Chondrocyte (in vitro differentiated cells): ENCODE measurements at regions not wholly inside any gene's neighbourhood (a gene's known extent, or its start where the extent isn't known, plus 50 kb on each side); places are given as distances from the start of the nearest gene placed in this dataset.
A peak's percentile ranks its signal among the peaks of the same experiment; 100 is the strongest.

Source experiments
- DNase-seq: peaks from one replicate; pipeline ENCODE4 v3.0.0; 2021; ENCODE audit warnings: mixed read lengths, low spot score
- H3K27ac Mint-ChIP-seq: one replicate; pipeline ENCODE4 v1.8.0; 2021; ENCODE audit warnings: mild to moderate bottlenecking, moderate library complexity, mixed read lengths; ENCODE audit not compliant: unreplicated experiment
- H3K27me3 Mint-ChIP-seq: 2 replicates; pipeline ENCODE4 v1.8.0; 2021; ENCODE audit warnings: low read depth, mixed read lengths
- H3K36me3 Mint-ChIP-seq: 2 replicates; pipeline ENCODE4 v1.8.0; 2021; ENCODE audit warnings: low read depth, mixed read lengths
- H3K4me1 Mint-ChIP-seq: 2 replicates; pipeline ENCODE4 v1.8.0; 2021; ENCODE audit warnings: low read depth, mild to moderate bottlenecking, mixed read lengths
- H3K4me3 Mint-ChIP-seq: one replicate; pipeline ENCODE4 v1.8.0; 2021; ENCODE audit warnings: mild to moderate bottlenecking, moderate library complexity, mixed read lengths; ENCODE audit not compliant: unreplicated experiment
- H3K9me3 Mint-ChIP-seq: 2 replicates; pipeline ENCODE4 v1.8.0; 2021; ENCODE audit warnings: low read depth, mixed read lengths
- CTCF ChIP-seq: fragments of 200-600 bp; sonication (generic); IDR thresholded peaks from 2 replicates; pipeline ENCODE4 v1.5.0; 2021; ENCODE audit warnings: antibody characterized with exemption, mild to moderate bottlenecking, moderate library complexity

GRCh38 chr6:138648127-138648526 lies 125.4 kb upstream of the CCDC28A start:
- Mint-ChIP-seq H3K36me3 (no peaks in the 10 kb centered on the region), H3K4me3 (no peak overlapping the region), H3K27me3 (no peaks in the 10 kb centered on the region), H3K27ac (no peak overlapping the region), H3K4me1 (peaks cover 13% of the 10 kb centered on the region), H3K9me3 (no peaks in the 10 kb centered on the region)
- DNase-seq: no peak
- TF ChIP-seq CTCF: no peak

- no peak overlapping the region for H3K4me3 Mint-ChIP-seq
- no peaks in the 10 kb centered on the region for H3K27me3 Mint-ChIP-seq
- DNase-seq: no peak
- H3K9me3 Mint-ChIP-seq: no peaks in the 10 kb centered on the region
- H3K36me3 Mint-ChIP-seq: no peaks in the 10 kb centered on the region
- no peak for TF ChIP-seq CTCF
- H3K4me1 Mint-ChIP-seq: peaks cover 38% of the 10 kb centered on the region
- no peak overlapping the region for H3K27ac Mint-ChIP-seq
Observed at GRCh38 chr6:138651491-138651890, 122.1 kb upstream of the CCDC28A start.

GRCh38 chr6:138652824-138653223 lies 120.7 kb upstream of the CCDC28A start:
- peaks cover 31% of the 10 kb centered on the region for H3K4me1 Mint-ChIP-seq
- TF ChIP-seq CTCF: no peak
- H3K4me3 Mint-ChIP-seq: no peak overlapping the region
- no peak for DNase-seq
- no peak overlapping the region for H3K27ac Mint-ChIP-seq
- no peaks in the 10 kb centered on the region for H3K9me3 Mint-ChIP-seq
- no peaks in the 10 kb centered on the region for H3K27me3 Mint-ChIP-seq
- H3K36me3 Mint-ChIP-seq: no peaks in the 10 kb centered on the region

- H3K4me3 Mint-ChIP-seq: no peak overlapping the region
- no peaks in the 10 kb centered on the region for H3K36me3 Mint-ChIP-seq
- no peaks in the 10 kb centered on the region for H3K27me3 Mint-ChIP-seq
- peak overlapping the region; percentile 33 for H3K27ac Mint-ChIP-seq
- TF ChIP-seq CTCF: no peak
- H3K4me1 Mint-ChIP-seq: peaks cover 31% of the 10 kb centered on the region
- H3K9me3 Mint-ChIP-seq: no peaks in the 10 kb centered on the region
- DNase-seq: no peak
Observed at GRCh38 chr6:138653435-138653834, 120.1 kb upstream of the CCDC28A start.

GRCh38 chr6:138654715-138655634 lies 118.6 kb upstream of the CCDC28A start:
- no peaks in the 10 kb centered on the region for H3K36me3 Mint-ChIP-seq
- peaks cover 31% of the 10 kb centered on the region for H3K4me1 Mint-ChIP-seq
- no peak overlapping the region for H3K4me3 Mint-ChIP-seq
- H3K27me3 Mint-ChIP-seq: no peaks in the 10 kb centered on the region
- H3K9me3 Mint-ChIP-seq: no peaks in the 10 kb centered on the region
- peak overlapping the region; percentile 66 for H3K27ac Mint-ChIP-seq
- TF ChIP-seq CTCF: no peak
- DNase-seq: no peak
